Tibial nerve (tissue), 4 donors: ENCODE measurements at regions not wholly inside any gene's neighbourhood (a gene's known extent, or its start where the extent isn't known, plus 50 kb on each side); places are given as distances from the start of the nearest gene placed in this dataset.

Experiments used
- CTCF ChIP-seq, 5 experiments: fragments of 200-600 bp in 3 of 5; fragments of 450-650 bp in 2 of 5; sonication (generic) in 3 of 5; IDR thresholded peaks; one replicate each; pipeline ENCODE4 v1.5.1; 2016 to 2019; ENCODE audit warnings: antibody characterized with exemption in 5 of 5, mild to moderate bottlenecking in 3 of 5, moderate library complexity in 2 of 5
- EP300 ChIP-seq, 2 donors: sonication (generic); formaldehyde crosslinking; IDR thresholded peaks; one replicate each; pipeline ENCODE4 v1.6.1; 2017; ENCODE audit warnings: antibody characterized with exemption in 2 of 2, mild to moderate bottlenecking in 1 of 2
- POLR2A ChIP-seq, 2 donors: fragments of 450-650 bp; IDR thresholded peaks; one replicate each; pipeline ENCODE4 v1.6.1; 2017; ENCODE audit warnings: antibody characterized with exemption in 2 of 2, mild to moderate bottlenecking in 2 of 2, moderate library complexity in 2 of 2

GRCh38 chr1:73801912-73802429 lies 396.0 kb downstream of the LRRIQ3 start:
- no peak for TF ChIP-seq CTCF (IDR thresholded peaks at IDR 0.05)
- TF ChIP-seq POLR2A (IDR thresholded peaks at IDR 0.05), result no peak
- TF ChIP-seq EP300 (IDR thresholded peaks at IDR 0.05), result no peak
